ENCODE measurements at regions not wholly inside any gene's neighbourhood (a gene's known extent, or its start where the extent isn't known, plus 50 kb on each side); places are given as distances from the start of the nearest gene placed in this dataset.
A peak's percentile ranks its signal among the peaks of the same experiment; 100 is the strongest.

DNA sequence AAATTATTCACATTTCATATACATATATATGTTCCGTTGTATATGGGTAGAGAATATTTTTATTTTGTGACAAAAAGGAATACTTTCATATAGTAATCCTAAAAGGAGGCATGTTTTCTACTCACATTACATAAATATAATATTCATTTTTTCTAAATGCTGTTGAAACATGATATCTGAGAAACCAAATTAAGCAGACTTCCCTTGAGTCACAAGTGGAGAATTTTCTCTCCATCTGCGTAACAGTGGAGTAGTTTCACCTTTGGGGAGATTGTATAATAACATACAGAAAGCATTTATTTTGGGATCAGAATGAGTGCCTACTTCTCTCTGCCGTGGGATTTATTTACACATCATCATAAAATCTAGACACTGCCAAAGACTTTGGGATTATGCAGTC, 849.8 kb downstream of the NSUN3 start:
- H3K36me3 ChIP-seq (ENCODE audit: control insufficient read depth in 2 of 2, insufficient read depth in 1 of 2, low read length in 2 of 2): no peaks in the 10 kb centered on the region
- TF ChIP-seq ZNF132 (tag by site-specific recombination; IDR thresholded peaks at IDR 0.05; ENCODE audit: borderline replicate concordance): no peak
- TF ChIP-seq ZNF23 (tag by site-specific recombination; IDR thresholded peaks at IDR 0.05; ENCODE audit: borderline replicate concordance): no peak
- TF ChIP-seq ZNF670 (tag by site-specific recombination; IDR thresholded peaks at IDR 0.05; ENCODE audit: low read depth): no peak
- TF ChIP-seq, protein P1, sequence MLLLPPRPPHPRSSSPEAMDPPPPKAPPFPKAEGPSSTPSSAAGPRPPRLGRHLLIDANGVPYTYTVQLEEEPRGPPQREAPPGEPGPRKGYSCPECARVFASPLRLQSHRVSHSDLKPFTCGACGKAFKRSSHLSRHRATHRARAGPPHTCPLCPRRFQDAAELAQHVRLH (tag by site-specific recombination; IDR thresholded peaks at IDR 0.05): no peak
- TF ChIP-seq PRDM1 (tag by site-specific recombination; IDR thresholded peaks at IDR 0.05): no peak
- TF ChIP-seq ZNF157 (tag by site-specific recombination; IDR thresholded peaks at IDR 0.05): no peak
- TF ChIP-seq YY2 (tag by site-specific recombination; IDR thresholded peaks at IDR 0.05): no peak
- TF ChIP-seq, protein P2, sequence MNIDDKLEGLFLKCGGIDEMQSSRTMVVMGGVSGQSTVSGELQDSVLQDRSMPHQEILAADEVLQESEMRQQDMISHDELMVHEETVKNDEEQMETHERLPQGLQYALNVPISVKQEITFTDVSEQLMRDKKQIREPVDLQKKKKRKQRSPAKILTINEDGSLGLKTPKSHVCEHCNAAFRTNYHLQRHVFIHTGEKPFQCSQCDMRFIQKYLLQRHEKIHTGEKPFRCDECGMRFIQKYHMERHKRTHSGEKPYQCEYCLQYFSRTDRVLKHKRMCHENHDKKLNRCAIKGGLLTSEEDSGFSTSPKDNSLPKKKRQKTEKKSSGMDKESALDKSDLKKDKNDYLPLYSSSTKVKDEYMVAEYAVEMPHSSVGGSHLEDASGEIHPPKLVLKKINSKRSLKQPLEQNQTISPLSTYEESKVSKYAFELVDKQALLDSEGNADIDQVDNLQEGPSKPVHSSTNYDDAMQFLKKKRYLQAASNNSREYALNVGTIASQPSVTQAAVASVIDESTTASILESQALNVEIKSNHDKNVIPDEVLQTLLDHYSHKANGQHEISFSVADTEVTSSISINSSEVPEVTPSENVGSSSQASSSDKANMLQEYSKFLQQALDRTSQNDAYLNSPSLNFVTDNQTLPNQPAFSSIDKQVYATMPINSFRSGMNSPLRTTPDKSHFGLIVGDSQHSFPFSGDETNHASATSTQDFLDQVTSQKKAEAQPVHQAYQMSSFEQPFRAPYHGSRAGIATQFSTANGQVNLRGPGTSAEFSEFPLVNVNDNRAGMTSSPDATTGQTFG (tag by site-specific recombination; IDR thresholded peaks at IDR 0.05; ENCODE audit: borderline replicate concordance): no peak
- ChIA-PET POLR2A (no interaction called here), CTCF (no interaction called here)
- H3K27ac ChIP-seq (ENCODE audit: extremely low read depth, low read depth, low read length): no peak overlapping the region
- no peaks in the 10 kb centered on the region for H3K4me1 ChIP-seq (ENCODE audit: control insufficient read depth, insufficient read depth, low read length)
- H3K9me3 ChIP-seq (ENCODE audit: control insufficient read depth, insufficient read depth, low read depth, low read length): no peaks in the 10 kb centered on the region
- H3K4me3 ChIP-seq (ENCODE audit: low read depth, low read length): no peak overlapping the region

DNA sequence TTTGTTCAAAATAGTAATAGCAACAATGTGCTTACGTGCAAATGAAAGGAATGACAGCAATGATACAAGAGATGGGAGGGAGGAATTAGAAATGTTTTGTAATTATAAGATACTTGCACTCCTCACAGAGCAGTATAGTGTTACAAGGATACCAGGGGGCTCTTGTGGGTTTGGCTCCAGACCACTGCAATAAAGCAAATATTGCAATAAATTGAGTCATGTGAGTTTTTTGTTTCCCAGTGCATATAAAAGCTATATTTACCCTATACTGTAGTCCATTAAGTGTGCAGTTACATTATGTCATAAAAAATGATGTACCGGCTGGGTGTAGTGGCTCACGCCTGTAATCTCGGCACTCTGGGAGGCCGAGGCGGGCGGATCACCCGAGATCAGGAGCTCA, 864.3 kb downstream of the NSUN3 start:
- POLR2A ChIA-PET: no interaction called here
- no peaks in the 10 kb centered on the region for H3K36me3 ChIP-seq (ENCODE audit: control insufficient read depth in 2 of 2, insufficient read depth in 1 of 2, low read length in 2 of 2)
- no peaks in the 10 kb centered on the region for H3K4me1 ChIP-seq (ENCODE audit: control insufficient read depth, insufficient read depth, low read length)
- no peak overlapping the region for H3K4me3 ChIP-seq (ENCODE audit: low read depth, low read length)
- no peak overlapping the region for H3K27ac ChIP-seq (ENCODE audit: extremely low read depth, low read depth, low read length)
- CTCF ChIA-PET: no interaction called here
- H3K9me3 ChIP-seq (ENCODE audit: control insufficient read depth, insufficient read depth, low read depth, low read length): no peaks in the 10 kb centered on the region
- TF ChIP-seq, protein P3, sequence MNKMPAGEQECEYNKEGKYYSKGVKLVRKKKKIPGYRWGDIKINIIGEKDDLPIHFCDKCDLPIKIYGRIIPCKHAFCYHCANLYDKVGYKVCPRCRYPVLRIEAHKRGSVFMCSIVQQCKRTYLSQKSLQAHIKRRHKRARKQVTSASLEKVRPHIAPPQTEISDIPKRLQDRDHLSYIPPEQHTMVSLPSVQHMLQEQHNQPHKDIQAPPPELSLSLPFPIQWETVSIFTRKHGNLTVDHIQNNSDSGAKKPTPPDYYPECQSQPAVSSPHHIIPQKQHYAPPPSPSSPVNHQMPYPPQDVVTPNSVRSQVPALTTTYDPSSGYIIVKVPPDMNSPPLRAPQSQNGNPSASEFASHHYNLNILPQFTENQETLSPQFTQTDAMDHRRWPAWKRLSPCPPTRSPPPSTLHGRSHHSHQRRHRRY (tag by site-specific recombination; IDR thresholded peaks at IDR 0.05): no peak
- TF ChIP-seq ZNF404 (tag by site-specific recombination; IDR thresholded peaks at IDR 0.05): no peak
- no peak for TF ChIP-seq ZBTB48 (tag by site-specific recombination; IDR thresholded peaks at IDR 0.05)
- TF ChIP-seq ZNF391 (tag by site-specific recombination; IDR thresholded peaks at IDR 0.05; ENCODE audit: borderline replicate concordance, low read depth): no peak
- no peak for TF ChIP-seq ZNF10 (tag by site-specific recombination; IDR thresholded peaks at IDR 0.05)
- TF ChIP-seq ZNF366 (tag by site-specific recombination; conservative IDR thresholded peaks at IDR 0.05): 0 out of 2 replicates have a peak, but pooled peaks have one; percentile 32
- TF ChIP-seq, protein P4, sequence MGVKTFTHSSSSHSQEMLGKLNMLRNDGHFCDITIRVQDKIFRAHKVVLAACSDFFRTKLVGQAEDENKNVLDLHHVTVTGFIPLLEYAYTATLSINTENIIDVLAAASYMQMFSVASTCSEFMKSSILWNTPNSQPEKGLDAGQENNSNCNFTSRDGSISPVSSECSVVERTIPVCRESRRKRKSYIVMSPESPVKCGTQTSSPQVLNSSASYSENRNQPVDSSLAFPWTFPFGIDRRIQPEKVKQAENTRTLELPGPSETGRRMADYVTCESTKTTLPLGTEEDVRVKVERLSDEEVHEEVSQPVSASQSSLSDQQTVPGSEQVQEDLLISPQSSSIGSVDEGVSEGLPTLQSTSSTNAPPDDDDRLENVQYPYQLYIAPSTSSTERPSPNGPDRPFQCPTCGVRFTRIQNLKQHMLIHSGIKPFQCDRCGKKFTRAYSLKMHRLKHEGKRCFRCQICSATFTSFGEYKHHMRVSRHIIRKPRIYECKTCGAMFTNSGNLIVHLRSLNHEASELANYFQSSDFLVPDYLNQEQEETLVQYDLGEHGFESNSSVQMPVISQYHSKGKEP (tag by site-specific recombination; IDR thresholded peaks at IDR 0.05): peak; percentile 69
- TF ChIP-seq, protein P5, sequence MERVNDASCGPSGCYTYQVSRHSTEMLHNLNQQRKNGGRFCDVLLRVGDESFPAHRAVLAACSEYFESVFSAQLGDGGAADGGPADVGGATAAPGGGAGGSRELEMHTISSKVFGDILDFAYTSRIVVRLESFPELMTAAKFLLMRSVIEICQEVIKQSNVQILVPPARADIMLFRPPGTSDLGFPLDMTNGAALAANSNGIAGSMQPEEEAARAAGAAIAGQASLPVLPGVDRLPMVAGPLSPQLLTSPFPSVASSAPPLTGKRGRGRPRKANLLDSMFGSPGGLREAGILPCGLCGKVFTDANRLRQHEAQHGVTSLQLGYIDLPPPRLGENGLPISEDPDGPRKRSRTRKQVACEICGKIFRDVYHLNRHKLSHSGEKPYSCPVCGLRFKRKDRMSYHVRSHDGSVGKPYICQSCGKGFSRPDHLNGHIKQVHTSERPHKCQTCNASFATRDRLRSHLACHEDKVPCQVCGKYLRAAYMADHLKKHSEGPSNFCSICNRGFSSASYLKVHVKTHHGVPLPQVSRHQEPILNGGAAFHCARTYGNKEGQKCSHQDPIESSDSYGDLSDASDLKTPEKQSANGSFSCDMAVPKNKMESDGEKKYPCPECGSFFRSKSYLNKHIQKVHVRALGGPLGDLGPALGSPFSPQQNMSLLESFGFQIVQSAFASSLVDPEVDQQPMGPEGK (tag by site-specific recombination; IDR thresholded peaks at IDR 0.05): peak; percentile 21; the same call in 1 of the 2 replicates
- no peak for TF ChIP-seq ZNF701 (tag by site-specific recombination; IDR thresholded peaks at IDR 0.05)
- TF ChIP-seq ZNF560 (tag by site-specific recombination; IDR thresholded peaks at IDR 0.05; ENCODE audit: borderline replicate concordance): no peak
- no peak for TF ChIP-seq ZNF501 (tag by site-specific recombination; IDR thresholded peaks at IDR 0.05)
- no peak; the same call in 1 of the 2 replicates for TF ChIP-seq ZNF24 (tag by site-specific recombination; IDR thresholded peaks at IDR 0.05)
- TF ChIP-seq OVOL3 (tag by site-specific recombination; IDR thresholded peaks at IDR 0.05): no peak
- 0 out of 2 replicates have a peak, but pooled peaks have one; percentile 29 for TF ChIP-seq ZNF335 (tag by site-specific recombination; conservative IDR thresholded peaks at IDR 0.05)
- TF ChIP-seq, protein P1 (tag by site-specific recombination; IDR thresholded peaks at IDR 0.05): no peak
- TF ChIP-seq ZNF549 (tag by site-specific recombination; IDR thresholded peaks at IDR 0.05): no peak
- 0 out of 2 replicates have a peak, but pooled peaks have one; percentile 51 for TF ChIP-seq SP7 (tag by site-specific recombination; IDR thresholded peaks at IDR 0.05)
- TF ChIP-seq GLIS1 (tag by site-specific recombination; IDR thresholded peaks at IDR 0.05): 0 out of 2 replicates have a peak, but pooled peaks have one; percentile 24
- peak; percentile 26; the same call in 1 of the 2 replicates for TF ChIP-seq FEZF1 (tag by site-specific recombination; IDR thresholded peaks at IDR 0.05)
- peak; percentile 29; the same call in 1 of the 2 replicates for TF ChIP-seq ZEB2 (tag by site-specific recombination; IDR thresholded peaks at IDR 0.05)

Measured in HEK293 (cell line).